ENCODE measurements at regions not wholly inside any gene's neighbourhood (a gene's known extent, or its start where the extent isn't known, plus 50 kb on each side); places are given as distances from the start of the nearest gene placed in this dataset.

- TF ChIP-seq CTCF (conservative IDR thresholded peaks at IDR 0.05; ENCODE audit: low read depth, low read length) = no peak
- DNase-seq (ENCODE audit: low read depth) = no peak
Observed at GRCh38 chr16:5715155-5715554, 617.6 kb upstream of the EEF2KMT start.

GRCh38 chr16:5709889-5710288 lies 612.3 kb upstream of the EEF2KMT start:
- no peak for DNase-seq (ENCODE audit: low read depth)
- no peak for TF ChIP-seq CTCF (conservative IDR thresholded peaks at IDR 0.05; ENCODE audit: low read depth, low read length)
- H3K4me3 ChIP-seq (ENCODE audit: low read length) = no peak overlapping the region

More at GRCh38 chr16:5715155-5715554, 617.6 kb upstream of the EEF2KMT start:
- H3K4me3 ChIP-seq (ENCODE audit: low read length) = no peak overlapping the region

- H3K4me3 ChIP-seq (ENCODE audit: low read length) = no peak overlapping the region
- TF ChIP-seq CTCF (conservative IDR thresholded peaks at IDR 0.05; ENCODE audit: low read depth, low read length) = no peak
- DNase-seq (ENCODE audit: low read depth) = no peak
Observed at GRCh38 chr16:5706211-5706610, 608.6 kb upstream of the EEF2KMT start.

- no peak for DNase-seq (ENCODE audit: low read depth)
- TF ChIP-seq CTCF (conservative IDR thresholded peaks at IDR 0.05; ENCODE audit: low read depth, low read length) = no peak
- no peak overlapping the region for H3K4me3 ChIP-seq (ENCODE audit: low read length)
Observed at GRCh38 chr16:5704271-5704670, 606.7 kb upstream of the EEF2KMT start.

GRCh38 chr16:5693426-5693825 lies 595.8 kb upstream of the EEF2KMT start:
- no peak for TF ChIP-seq CTCF (conservative IDR thresholded peaks at IDR 0.05; ENCODE audit: low read depth, low read length)
- H3K4me3 ChIP-seq (ENCODE audit: low read length) = no peak overlapping the region
- DNase-seq (ENCODE audit: low read depth) = no peak

- DNase-seq (ENCODE audit: low read depth) = no peak
- no peak for TF ChIP-seq CTCF (conservative IDR thresholded peaks at IDR 0.05; ENCODE audit: low read depth, low read length)
- no peak overlapping the region for H3K4me3 ChIP-seq (ENCODE audit: low read length)
Observed at GRCh38 chr16:5681966-5682365, 584.4 kb upstream of the EEF2KMT start.

GRCh38 chr16:5678371-5678770 lies 580.8 kb upstream of the EEF2KMT start:
- DNase-seq (ENCODE audit: low read depth) = no peak
- no peak overlapping the region for H3K4me3 ChIP-seq (ENCODE audit: low read length)
- TF ChIP-seq CTCF (conservative IDR thresholded peaks at IDR 0.05; ENCODE audit: low read depth, low read length) = no peak
